ENCODE measurements at regions not wholly inside any gene's neighbourhood (a gene's known extent, or its start where the extent isn't known, plus 50 kb on each side); places are given as distances from the start of the nearest gene placed in this dataset.

GRCh38 chr3:27653803-27654558 lies 68.1 kb downstream of the EOMES start:
- no peak for TF ChIP-seq CTCF (IDR thresholded peaks at IDR 0.05)
- TF ChIP-seq POLR2A (IDR thresholded peaks at IDR 0.05), result no peak
- no peak for TF ChIP-seq EP300 (IDR thresholded peaks at IDR 0.05)

Data from ovary (tissue), 3 donors.